Fibroblast of the conjunctiva (primary cell): ENCODE measurements at regions not wholly inside any gene's neighbourhood (a gene's known extent, or its start where the extent isn't known, plus 50 kb on each side); places are given as distances from the start of the nearest gene placed in this dataset.

Experiments
- DNase-seq: peaks from one replicate; pipeline ENCODE4 v3.0.0-alpha.2; 2010; ENCODE audit warnings: low read depth

GRCh38 chr21:19853709-19854575, 1144.3 kb upstream of the NCAM2 start:
- DNase-seq, result no peak

- DNase-seq, result no peak
These were observed 1142.7 kb upstream of the NCAM2 start for GRCh38 chr21:19855522-19855921.

- no peak for DNase-seq
These were observed 1133.7 kb upstream of the NCAM2 start for GRCh38 chr21:19864476-19864875.

GRCh38 chr21:19870682-19871081, 1127.5 kb upstream of the NCAM2 start:
- DNase-seq, result no peak

GRCh38 chr21:19874521-19874920, 1123.7 kb upstream of the NCAM2 start:
- DNase-seq, result no peak

- no peak for DNase-seq
These were observed 1120.1 kb upstream of the NCAM2 start for GRCh38 chr21:19878133-19878532.

- DNase-seq, result no peak
These were observed 1098.6 kb upstream of the NCAM2 start for GRCh38 chr21:19899645-19900044.

GRCh38 chr21:19900149-19900548, 1098.1 kb upstream of the NCAM2 start:
- DNase-seq, result no peak

GRCh38 chr21:19908390-19908789, 1089.8 kb upstream of the NCAM2 start:
- no peak for DNase-seq

GRCh38 chr21:19914028-19914427, 1084.2 kb upstream of the NCAM2 start:
- no peak for DNase-seq

GRCh38 chr21:19921211-19921610, 1077.0 kb upstream of the NCAM2 start:
- no peak for DNase-seq

- no peak for DNase-seq
These were observed 1076.1 kb upstream of the NCAM2 start for GRCh38 chr21:19922122-19922521.

- no peak for DNase-seq
These were observed 1062.7 kb upstream of the NCAM2 start for GRCh38 chr21:19935467-19935866.

GRCh38 chr21:19937619-19938018, 1060.6 kb upstream of the NCAM2 start:
- no peak for DNase-seq

GRCh38 chr21:19941626-19942025, 1056.6 kb upstream of the NCAM2 start:
- no peak for DNase-seq

- no peak for DNase-seq
These were observed 1047.9 kb upstream of the NCAM2 start for GRCh38 chr21:19950347-19950746.

GRCh38 chr21:19969156-19969555, 1029.1 kb upstream of the NCAM2 start:
- DNase-seq, result no peak

- DNase-seq, result no peak
These were observed 1016.3 kb upstream of the NCAM2 start for GRCh38 chr21:19981938-19982337.

GRCh38 chr21:19986396-19986795, 1011.8 kb upstream of the NCAM2 start:
- no peak for DNase-seq

- DNase-seq, result no peak
These were observed 1010.5 kb upstream of the NCAM2 start for GRCh38 chr21:19987671-19988070.

- DNase-seq, result no peak
These were observed 1005.7 kb upstream of the NCAM2 start for GRCh38 chr21:19992540-19992939.

- DNase-seq, result no peak
These were observed 1004.9 kb upstream of the NCAM2 start for GRCh38 chr21:19993268-19993667.

GRCh38 chr21:19995253-19995652, 1003.0 kb upstream of the NCAM2 start:
- no peak for DNase-seq

- DNase-seq, result no peak
These were observed 999.8 kb upstream of the NCAM2 start for GRCh38 chr21:19998453-19998852.
